Endothelial cell of umbilical vein (primary cell): ENCODE measurements at regions not wholly inside any gene's neighbourhood (a gene's known extent, or its start where the extent isn't known, plus 50 kb on each side); places are given as distances from the start of the nearest gene placed in this dataset.

Experiments used
- BruUV-seq: library from RNA; stranded (reverse); fragments of 400-500 nt; replicated peaks from 2 replicates; lab custom pipeline; 2021; lab: Mats Ljungman, UMichigan
- CTCF ChIA-PET: fragments of 300-600, 350-600 bp; sonication (Branson Sonifier 250); formaldehyde crosslinking; loops from one replicate; lab custom pipeline; 2021; ENCODE audit warnings: antibody characterized with exemption, inconsistent platforms; lab: Charles Lee
- POLR2A ChIA-PET: fragments of 300-600, 350-600 bp; sonication (Branson Sonifier 250); formaldehyde crosslinking; loops from one replicate; lab custom pipeline; 2021; ENCODE audit warnings: antibody characterized with exemption, inconsistent platforms; lab: Charles Lee
- DNase-seq: peaks from one replicate; pipeline ENCODE4 v3.0.0-alpha.2; 2011; ENCODE audit warnings: low read depth, low spot score
- FAIRE-seq: peaks from 2 replicates; lab custom pipeline; 2011; peaks lifted over from hg19 to GRCh38; lab: Jason Lieb, UNC
- H2AFZ ChIP-seq: 2 replicates; pipeline ENCODE4 v1.6.0; 2012; ENCODE audit warnings: low read depth, low read length, control low read depth, inconsistent platforms
- H3K27ac ChIP-seq: 2 replicates; pipeline ENCODE4 v1.5.1; 2011; ENCODE audit warnings: low read depth, mild to moderate bottlenecking, control low read depth, low read length, moderate library complexity; ENCODE audit not compliant: insufficient read depth
- H3K27me3 ChIP-seq, 2 experiments: 2 replicates each; pipeline versions ENCODE4 v1.6.0 to v1.6.1; 2011; ENCODE audit warnings: low read length in 2 of 2, mixed read lengths in 1 of 2; ENCODE audit not compliant: control insufficient read depth in 2 of 2, insufficient read depth in 2 of 2
- H3K36me3 ChIP-seq, 2 experiments: 2 replicates in 1 of 2; 3 replicates in 1 of 2; pipeline ENCODE4 v1.5.1; 2011; ENCODE audit warnings: low read length in 2 of 2, mild to moderate bottlenecking in 1 of 2, moderate library complexity in 1 of 2; ENCODE audit not compliant: control insufficient read depth in 2 of 2, insufficient read depth in 2 of 2; ENCODE audit errors: extremely low read depth in 1 of 2
- H3K4me1 ChIP-seq: 3 replicates; pipeline ENCODE4 v1.5.1; 2011; ENCODE audit warnings: mild to moderate bottlenecking, low read length; ENCODE audit not compliant: control insufficient read depth, insufficient read depth; ENCODE audit errors: extremely low read depth
- H3K4me2 ChIP-seq: 2 replicates; pipeline ENCODE4 v1.6.1; 2011; ENCODE audit warnings: low read length, control low read depth, mixed read lengths; ENCODE audit not compliant: insufficient read depth
- H3K4me3 ChIP-seq, 3 experiments: fragments of 200-600 bp in 1 of 3; sonication (generic), shearing (Covaris generic) in 1 of 3; replicated peaks in 1 of 3; 2 replicates each; pipeline ENCODE4 v1.5.1; 2011 to 2016; ENCODE audit warnings: control low read depth in 3 of 3, low read length in 3 of 3, mild to moderate bottlenecking in 2 of 3, inconsistent platforms in 1 of 3, low read depth in 1 of 3, moderate library complexity in 1 of 3; ENCODE audit not compliant: insufficient read depth in 1 of 3
- H3K79me2 ChIP-seq: 2 replicates; pipeline ENCODE4 v1.6.0; 2012; ENCODE audit warnings: low read length, inconsistent platforms; ENCODE audit not compliant: control insufficient read depth, insufficient read depth
- H3K9ac ChIP-seq: replicated peaks from 2 replicates; pipeline ENCODE3; 2011; ENCODE audit warnings: low read length, control low read depth; ENCODE audit not compliant: insufficient read depth; ENCODE audit errors: extremely low read depth
- H3K9me1 ChIP-seq: replicated peaks from 3 replicates; pipeline ENCODE4 v1.6.0; 2011; ENCODE audit warnings: mild to moderate bottlenecking, low read length; ENCODE audit not compliant: control insufficient read depth, insufficient read depth; ENCODE audit errors: extremely low read depth
- H3K9me3 ChIP-seq: replicated peaks from 2 replicates; pipeline ENCODE4 v1.5.1; 2012; ENCODE audit warnings: low read length, inconsistent platforms; ENCODE audit not compliant: control insufficient read depth, insufficient read depth
- H4K20me1 ChIP-seq: replicated peaks from 2 replicates; pipeline ENCODE3; 2011; ENCODE audit warnings: mild to moderate bottlenecking, low read length; ENCODE audit not compliant: control insufficient read depth, insufficient read depth; ENCODE audit errors: extremely low read depth
- EZH2 ChIP-seq: IDR thresholded peaks from 2 replicates; pipeline ENCODE4 v1.6.1; 2012; ENCODE audit warnings: borderline replicate concordance, low read depth, mild to moderate bottlenecking, moderate library complexity, low read length, inconsistent platforms; ENCODE audit not compliant: severe bottlenecking
- FOS ChIP-seq: IDR thresholded peaks from 2 replicates; pipeline ENCODE4 v1.6.1; 2011; ENCODE audit warnings: mild to moderate bottlenecking, low read length, moderate library complexity, borderline replicate concordance; ENCODE audit not compliant: insufficient read depth
- GATA2 ChIP-seq: IDR thresholded peaks from 2 replicates; pipeline ENCODE4 v1.7.0; 2011; ENCODE audit warnings: low read depth, mild to moderate bottlenecking, moderate library complexity, mixed read lengths, low read length; ENCODE audit not compliant: insufficient read length, insufficient read depth
- JUN ChIP-seq: IDR thresholded peaks from 2 replicates; pipeline ENCODE4 v1.6.1; 2011; ENCODE audit warnings: borderline replicate concordance, low read depth; ENCODE audit not compliant: insufficient read length, insufficient read depth
- MYC ChIP-seq: IDR thresholded peaks from one replicate; pipeline ENCODE4 v1.6.1; 2011; ENCODE audit warnings: mild to moderate bottlenecking, low read depth, low read length
- POLR2A ChIP-seq: IDR thresholded peaks from 2 replicates; pipeline ENCODE4 v1.6.1; 2012; ENCODE audit warnings: low read depth, mild to moderate bottlenecking, control low read depth, low read length
- POLR2AphosphoS5 ChIP-seq: IDR thresholded peaks from 2 replicates; pipeline ENCODE4 v1.6.1; 2012; ENCODE audit warnings: low read depth, mild to moderate bottlenecking, control low read depth, low read length, moderate library complexity; ENCODE audit not compliant: insufficient read depth
- dilution Hi-C: fragments of 300-500 bp; cut with MboI; formaldehyde crosslinking; loops from one replicate; pipeline ENCODE4 v1.15.0; 2019; ENCODE audit warnings: low sequenced_read_pairs; ENCODE audit not compliant: extremely low pct_ligation_motif_present
- intact Hi-C: fragments of 100-400 bp; cut with micrococcal nuclease; formaldehyde crosslinking; loops from one replicate; pipeline ENCODE4 v1.10.0; 2022
- TF ChIP-seq, protein P1 (sequence below): IDR thresholded peaks from 2 replicates; pipeline ENCODE4 v1.6.1; 2011; ENCODE audit not compliant: insufficient read depth, insufficient read length
- TF ChIP-seq, protein P2 (sequence below), 2 donors: IDR thresholded peaks; 1 replicate in 1 of 2; 2 replicates in 1 of 2; pipeline ENCODE4 v1.5.1; 2011; ENCODE audit warnings: low read length in 2 of 2, mild to moderate bottlenecking in 2 of 2, moderate library complexity in 2 of 2, control low read depth in 1 of 2, inconsistent platforms in 1 of 2, low read depth in 1 of 2; ENCODE audit not compliant: insufficient read depth in 1 of 2; ENCODE audit errors: extremely low read depth in 1 of 2

DNA sequence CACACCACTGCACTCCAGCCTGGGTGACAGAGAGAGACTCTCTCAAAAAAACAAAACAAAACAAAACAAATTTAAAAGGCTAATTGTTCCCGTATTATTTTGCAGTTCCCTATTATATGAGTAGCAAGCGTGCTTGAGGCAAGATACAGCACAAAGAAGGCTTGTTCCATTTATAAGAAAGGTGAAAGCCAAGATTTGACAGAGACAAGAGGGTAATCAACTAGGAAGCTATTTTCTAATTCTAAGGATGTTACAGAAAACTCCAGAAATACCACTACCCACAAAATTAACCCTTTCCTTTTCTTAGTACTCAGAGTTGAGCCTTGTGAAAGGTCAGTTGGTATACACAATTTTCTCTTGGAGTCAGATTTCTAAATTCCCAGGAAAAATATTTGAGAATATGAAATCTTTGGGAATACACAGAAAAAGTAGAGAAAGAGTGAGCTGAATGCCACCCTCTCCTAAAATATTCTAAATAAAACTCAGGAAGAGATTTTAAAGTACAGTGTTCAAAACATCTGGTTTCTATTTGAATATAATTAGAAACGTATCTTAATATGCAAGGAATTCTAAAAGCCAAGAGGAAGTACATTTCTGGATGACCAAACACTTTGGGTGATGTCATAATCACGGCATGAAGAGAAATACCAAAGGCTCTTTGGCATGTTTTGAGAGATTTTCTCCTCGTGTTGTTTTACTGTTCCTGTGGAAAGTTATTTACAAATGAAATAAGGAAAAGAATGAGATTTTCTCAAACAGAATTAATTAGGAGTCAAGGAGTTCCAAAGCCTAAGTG, 63.0 kb upstream of the FLT1 start:
- peak overlapping the region; percentile 30 for H3K27ac ChIP-seq
- no TSS peak for BruUV-seq
- H3K36me3 ChIP-seq, result no peaks in the 10 kb centered on the region
- TF ChIP-seq, protein P1, sequence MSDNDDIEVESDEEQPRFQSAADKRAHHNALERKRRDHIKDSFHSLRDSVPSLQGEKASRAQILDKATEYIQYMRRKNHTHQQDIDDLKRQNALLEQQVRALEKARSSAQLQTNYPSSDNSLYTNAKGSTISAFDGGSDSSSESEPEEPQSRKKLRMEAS, result no peak
- TF ChIP-seq JUN (peak; percentile 66), GATA2 (no peak), POLR2A (no peak), POLR2AphosphoS5 (no peak), EZH2 (no peak)
- DNase-seq (peak; percentile 71), FAIRE-seq (peak; percentile 82)
- dilution Hi-C loops, result no loop called here
- intact Hi-C loops, result loop anchor here (2.0 kb wide), 1 partner anchor 17 kb away; no protein-coding TSS in a partner anchor
- H3K9me3 ChIP-seq, result no peaks in the 10 kb centered on the region
- no peaks in the 10 kb centered on the region for H3K27me3 ChIP-seq
- peak overlapping the region; percentile 40 for H3K4me2 ChIP-seq
- H2AFZ ChIP-seq, result peak overlapping the region; percentile 49
- H3K4me1 ChIP-seq, result peaks cover 8% of the 10 kb centered on the region
- CTCF ChIA-PET, result no interaction called here
- H3K79me2 ChIP-seq, result no peaks in the 10 kb centered on the region
- no peaks in the 10 kb centered on the region for H4K20me1 ChIP-seq
- H3K9ac ChIP-seq, result no peak overlapping the region
- H3K4me3 ChIP-seq, result no peak overlapping the region
- H3K9me1 ChIP-seq, result no peaks in the 10 kb centered on the region
- POLR2A ChIA-PET, result no interaction called here

DNA sequence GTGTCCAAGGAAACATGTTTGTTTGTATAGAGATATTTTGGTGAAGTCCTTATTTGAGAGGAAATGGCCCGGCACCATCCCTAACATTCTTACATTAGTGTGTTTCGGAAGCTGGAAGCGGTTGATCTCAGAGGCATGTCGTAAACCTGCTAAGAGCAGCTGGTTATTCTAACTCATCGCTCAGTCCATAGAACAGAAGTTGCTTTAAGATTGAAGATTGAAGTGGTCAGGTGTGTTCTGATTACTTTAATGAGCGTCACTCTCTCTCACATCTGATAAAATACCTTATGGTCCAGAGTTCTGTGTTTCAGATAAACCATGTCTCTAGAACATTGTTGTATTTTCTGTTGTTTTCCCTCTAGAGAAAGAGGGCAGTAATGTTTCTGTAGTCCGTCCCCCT, 60.2 kb upstream of the FLT1 start:
- ChIA-PET POLR2A (no interaction called here), CTCF (interaction anchor here (1.5 kb wide), 1 partner anchor 74 kb away, joined by 3 read pairs; no protein-coding TSS in a partner anchor)
- Histone ChIP-seq H2AFZ (no peak overlapping the region), H3K4me2 (no peak overlapping the region), H3K79me2 (no peaks in the 10 kb centered on the region), H3K36me3 (no peaks in the 10 kb centered on the region), H3K4me3 (no peak overlapping the region), H3K4me1 (peaks cover 8% of the 10 kb centered on the region), H3K9me1 (no peaks in the 10 kb centered on the region), H3K9me3 (no peaks in the 10 kb centered on the region), H4K20me1 (no peaks in the 10 kb centered on the region), H3K27me3 (no peaks in the 10 kb centered on the region), H3K27ac (no peak overlapping the region), H3K9ac (no peak overlapping the region)
- intact Hi-C loops, result no loop called here
- BruUV-seq, result no TSS peak
- dilution Hi-C loops, result no loop called here
- DNase-seq (no peak), FAIRE-seq (no peak)
- TF ChIP-seq, protein P2, sequence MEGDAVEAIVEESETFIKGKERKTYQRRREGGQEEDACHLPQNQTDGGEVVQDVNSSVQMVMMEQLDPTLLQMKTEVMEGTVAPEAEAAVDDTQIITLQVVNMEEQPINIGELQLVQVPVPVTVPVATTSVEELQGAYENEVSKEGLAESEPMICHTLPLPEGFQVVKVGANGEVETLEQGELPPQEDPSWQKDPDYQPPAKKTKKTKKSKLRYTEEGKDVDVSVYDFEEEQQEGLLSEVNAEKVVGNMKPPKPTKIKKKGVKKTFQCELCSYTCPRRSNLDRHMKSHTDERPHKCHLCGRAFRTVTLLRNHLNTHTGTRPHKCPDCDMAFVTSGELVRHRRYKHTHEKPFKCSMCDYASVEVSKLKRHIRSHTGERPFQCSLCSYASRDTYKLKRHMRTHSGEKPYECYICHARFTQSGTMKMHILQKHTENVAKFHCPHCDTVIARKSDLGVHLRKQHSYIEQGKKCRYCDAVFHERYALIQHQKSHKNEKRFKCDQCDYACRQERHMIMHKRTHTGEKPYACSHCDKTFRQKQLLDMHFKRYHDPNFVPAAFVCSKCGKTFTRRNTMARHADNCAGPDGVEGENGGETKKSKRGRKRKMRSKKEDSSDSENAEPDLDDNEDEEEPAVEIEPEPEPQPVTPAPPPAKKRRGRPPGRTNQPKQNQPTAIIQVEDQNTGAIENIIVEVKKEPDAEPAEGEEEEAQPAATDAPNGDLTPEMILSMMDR (IDR thresholded peaks at IDR 0.05; ENCODE audit: extremely low read depth in 1 of 2, insufficient read depth in 1 of 2, low read depth in 1 of 2, low read length in 2 of 2), result no peak
- TF ChIP-seq, protein P1, result no peak
- TF ChIP-seq MYC (no peak), POLR2A (no peak), EZH2 (no peak), GATA2 (no peak), POLR2AphosphoS5 (no peak), JUN (no peak), FOS (no peak)
